Fibroblast of pulmonary artery (primary cell): ENCODE measurements at regions not wholly inside any gene's neighbourhood (a gene's known extent, or its start where the extent isn't known, plus 50 kb on each side); places are given as distances from the start of the nearest gene placed in this dataset.
"Not testable (repeated sequence)": the region's sequence is repeated elsewhere in the genome, so short reads cannot be mapped to it uniquely, and the experiment has no call there.

Experiments used
- DNase-seq: peaks from one replicate; pipeline ENCODE4 v3.0.0-alpha.2; 2010; ENCODE audit warnings: low read depth
- H3K4me3 ChIP-seq: replicated peaks from 2 replicates; pipeline ENCODE4 v1.5.1; 2011; ENCODE audit warnings: low read depth, mild to moderate bottlenecking, control low read depth, low read length, moderate library complexity
- TF ChIP-seq, protein P1 (sequence below): IDR thresholded peaks from 2 replicates; pipeline ENCODE4 v1.5.1; 2011; ENCODE audit warnings: mild to moderate bottlenecking, control low read depth, low read length, inconsistent platforms; ENCODE audit errors: missing control alignments

DNA sequence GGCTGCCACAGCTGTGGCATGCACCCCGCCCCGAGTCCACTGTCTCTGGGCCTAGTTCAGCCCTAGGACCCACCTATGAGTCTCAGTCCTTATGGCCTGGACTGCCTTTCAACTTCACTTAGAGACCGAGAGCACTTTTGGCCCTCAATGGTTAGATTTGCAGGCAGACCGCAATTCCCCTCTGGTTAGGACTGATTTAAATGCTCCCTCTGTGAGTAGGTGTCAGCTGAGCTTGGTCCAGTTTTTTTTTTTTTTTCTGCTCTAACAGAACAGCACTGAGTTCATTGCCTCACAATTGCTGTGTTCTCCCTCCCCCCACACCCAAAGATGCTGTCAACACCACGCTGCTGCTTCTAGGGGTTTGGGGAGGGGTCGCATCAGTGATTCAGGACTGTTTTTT, 143.2 kb downstream of the BMP15 start:
- TF ChIP-seq, protein P1, sequence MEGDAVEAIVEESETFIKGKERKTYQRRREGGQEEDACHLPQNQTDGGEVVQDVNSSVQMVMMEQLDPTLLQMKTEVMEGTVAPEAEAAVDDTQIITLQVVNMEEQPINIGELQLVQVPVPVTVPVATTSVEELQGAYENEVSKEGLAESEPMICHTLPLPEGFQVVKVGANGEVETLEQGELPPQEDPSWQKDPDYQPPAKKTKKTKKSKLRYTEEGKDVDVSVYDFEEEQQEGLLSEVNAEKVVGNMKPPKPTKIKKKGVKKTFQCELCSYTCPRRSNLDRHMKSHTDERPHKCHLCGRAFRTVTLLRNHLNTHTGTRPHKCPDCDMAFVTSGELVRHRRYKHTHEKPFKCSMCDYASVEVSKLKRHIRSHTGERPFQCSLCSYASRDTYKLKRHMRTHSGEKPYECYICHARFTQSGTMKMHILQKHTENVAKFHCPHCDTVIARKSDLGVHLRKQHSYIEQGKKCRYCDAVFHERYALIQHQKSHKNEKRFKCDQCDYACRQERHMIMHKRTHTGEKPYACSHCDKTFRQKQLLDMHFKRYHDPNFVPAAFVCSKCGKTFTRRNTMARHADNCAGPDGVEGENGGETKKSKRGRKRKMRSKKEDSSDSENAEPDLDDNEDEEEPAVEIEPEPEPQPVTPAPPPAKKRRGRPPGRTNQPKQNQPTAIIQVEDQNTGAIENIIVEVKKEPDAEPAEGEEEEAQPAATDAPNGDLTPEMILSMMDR = no peak
- DNase-seq = no peak

GRCh38 chrX:51098046-51098445, 187.5 kb downstream of the BMP15 start:
- TF ChIP-seq, protein P1 = no peak
- no peak overlapping the region for H3K4me3 ChIP-seq
- no peak for DNase-seq

More for the DNA sequence above, 143.2 kb downstream of the BMP15 start:
- no peak overlapping the region for H3K4me3 ChIP-seq

GRCh38 chrX:51119058-51119926, 208.8 kb downstream of the BMP15 start:
- DNase-seq, H3K4me3 ChIP-seq: not testable (repeated sequence)

DNA sequence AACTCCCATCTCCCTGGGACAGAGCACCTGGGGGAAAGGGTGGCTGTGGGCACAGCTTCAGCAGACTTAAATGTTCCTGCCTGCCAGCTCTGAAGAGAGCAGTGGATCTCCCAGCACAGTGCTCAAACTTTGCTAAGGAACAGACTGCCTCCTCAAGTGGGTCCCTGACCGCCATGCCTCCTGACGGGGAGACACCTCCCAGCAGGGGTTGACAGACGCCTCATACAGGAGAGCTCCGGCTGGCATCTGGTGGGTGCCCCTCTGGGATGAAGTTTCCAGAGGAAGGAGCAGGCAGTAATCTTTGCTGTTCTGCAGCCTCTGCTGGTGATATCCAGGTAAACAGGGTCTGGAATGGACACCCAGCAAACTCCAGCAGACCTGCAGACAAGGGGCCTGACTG, 206.9 kb upstream of the NUDT10 start:
- DNase-seq, H3K4me3 ChIP-seq: not testable (repeated sequence)

DNA sequence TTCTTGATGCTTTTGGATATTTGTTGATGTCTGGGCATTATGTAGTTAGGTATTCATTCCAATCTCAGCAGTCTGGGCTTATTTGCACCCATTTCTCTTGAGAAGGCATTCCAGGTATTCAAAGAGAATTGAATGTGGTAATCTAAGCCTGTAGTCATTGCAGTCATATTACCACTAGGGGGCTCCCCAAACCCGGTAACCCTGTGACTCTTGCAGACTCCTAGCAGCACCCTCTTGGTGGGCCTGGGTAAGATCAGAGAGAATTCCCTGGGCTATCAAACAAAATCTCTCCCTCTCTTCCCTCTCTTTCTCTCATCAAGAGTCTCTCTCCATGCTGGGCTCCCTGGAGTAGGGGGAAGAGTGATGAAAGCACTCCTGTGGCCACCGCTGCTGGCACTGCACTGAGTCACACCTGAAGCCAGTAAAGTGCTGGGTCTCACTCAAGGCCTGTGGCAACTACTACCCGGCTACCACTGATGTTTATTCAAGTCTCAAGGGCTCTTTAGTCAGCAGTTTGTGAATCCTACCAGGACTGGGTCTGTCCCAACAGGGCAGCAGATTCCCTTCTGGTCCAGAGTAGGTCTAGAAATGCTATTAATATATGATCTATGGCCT, 187.7 kb upstream of the NUDT10 start:
- no peak overlapping the region for H3K4me3 ChIP-seq
- TF ChIP-seq, protein P1 = peak; percentile 60
- DNase-seq = peak; percentile 37

DNA sequence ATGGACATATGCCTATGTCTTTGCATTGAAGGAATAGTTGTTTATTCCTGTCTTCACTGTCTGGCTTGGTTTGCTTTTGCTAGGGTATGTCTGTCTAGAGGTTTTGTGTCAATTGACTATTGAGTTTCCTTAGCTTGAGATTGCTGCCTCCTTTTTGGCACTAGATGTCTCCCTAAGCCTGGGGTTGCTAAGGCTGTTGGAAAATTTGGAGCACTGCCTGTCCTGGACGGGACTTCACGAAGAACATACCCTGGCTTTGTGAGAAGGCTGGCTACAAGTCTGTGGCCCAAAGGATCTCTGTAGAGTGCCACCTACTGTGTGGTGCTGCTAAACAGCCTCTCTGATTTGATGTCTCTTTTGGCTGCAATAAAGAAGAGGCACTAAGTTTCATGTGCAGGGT, 183.8 kb upstream of the NUDT10 start:
- TF ChIP-seq, protein P1 = no peak
- peak; percentile 1 for DNase-seq
- no peak overlapping the region for H3K4me3 ChIP-seq

DNA sequence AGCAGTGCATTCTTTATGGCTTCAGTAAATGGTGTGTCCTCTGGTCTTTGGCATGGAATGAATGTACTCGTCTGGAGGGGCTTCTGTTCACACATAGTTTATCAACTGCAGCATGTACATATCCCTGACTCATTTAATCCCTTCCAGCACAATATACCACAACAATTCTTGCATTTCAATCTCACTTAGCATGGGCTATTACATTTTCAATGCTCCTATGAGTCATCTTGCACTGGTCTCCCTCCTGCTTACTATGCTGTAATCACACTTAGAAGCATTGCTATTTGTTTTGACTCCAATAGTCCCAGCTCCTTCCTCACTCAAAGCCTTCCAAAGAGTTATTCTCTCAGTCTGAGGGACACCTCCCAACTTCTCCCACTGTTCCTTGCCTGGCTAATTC, 180.9 kb upstream of the NUDT10 start:
- TF ChIP-seq, protein P1 = no peak
- no peak for DNase-seq
- no peak overlapping the region for H3K4me3 ChIP-seq

DNA sequence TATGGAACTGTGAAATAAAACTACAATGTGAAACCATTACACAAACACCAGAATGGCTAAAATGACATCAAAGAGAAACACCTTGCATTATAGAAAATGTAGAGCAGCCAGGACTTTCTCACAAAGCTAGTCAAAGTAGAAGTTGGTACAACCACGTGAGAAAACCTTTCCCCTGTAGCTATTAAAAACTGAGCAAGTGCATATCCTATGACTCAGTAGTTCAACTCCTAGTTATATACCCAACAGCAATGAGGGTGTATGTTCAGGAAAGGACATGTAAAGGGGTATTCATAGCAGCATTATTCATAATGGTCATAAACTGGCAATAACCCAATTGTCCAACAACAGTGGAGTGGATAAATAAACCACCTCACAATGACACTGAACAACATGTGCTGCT, 177.5 kb upstream of the NUDT10 start:
- no peak overlapping the region for H3K4me3 ChIP-seq
- no peak for DNase-seq
- TF ChIP-seq, protein P1 = no peak
